OCI-LY1 (cell line): ENCODE measurements at regions not wholly inside any gene's neighbourhood (a gene's known extent, or its start where the extent isn't known, plus 50 kb on each side); places are given as distances from the start of the nearest gene placed in this dataset.

Experiments
- EZH2 ChIP-seq: fragments of 200-600 bp; sonication (generic), shearing (Covaris generic); IDR thresholded peaks from 2 replicates; pipeline ENCODE4 v1.8.0; 2017; ENCODE audit warnings: borderline replicate concordance, mixed run types, mild to moderate bottlenecking, antibody characterized with exemption, low read length, moderate library complexity, mixed read lengths
- TF ChIP-seq, protein P1 (sequence below): fragments of 200-600 bp; sonication (generic), shearing (Covaris generic); IDR thresholded peaks from 2 replicates; pipeline ENCODE4 v1.5.1; 2017; ENCODE audit warnings: mild to moderate bottlenecking, antibody characterized with exemption, low read length, moderate library complexity, mixed read lengths

- TF ChIP-seq, protein P1, sequence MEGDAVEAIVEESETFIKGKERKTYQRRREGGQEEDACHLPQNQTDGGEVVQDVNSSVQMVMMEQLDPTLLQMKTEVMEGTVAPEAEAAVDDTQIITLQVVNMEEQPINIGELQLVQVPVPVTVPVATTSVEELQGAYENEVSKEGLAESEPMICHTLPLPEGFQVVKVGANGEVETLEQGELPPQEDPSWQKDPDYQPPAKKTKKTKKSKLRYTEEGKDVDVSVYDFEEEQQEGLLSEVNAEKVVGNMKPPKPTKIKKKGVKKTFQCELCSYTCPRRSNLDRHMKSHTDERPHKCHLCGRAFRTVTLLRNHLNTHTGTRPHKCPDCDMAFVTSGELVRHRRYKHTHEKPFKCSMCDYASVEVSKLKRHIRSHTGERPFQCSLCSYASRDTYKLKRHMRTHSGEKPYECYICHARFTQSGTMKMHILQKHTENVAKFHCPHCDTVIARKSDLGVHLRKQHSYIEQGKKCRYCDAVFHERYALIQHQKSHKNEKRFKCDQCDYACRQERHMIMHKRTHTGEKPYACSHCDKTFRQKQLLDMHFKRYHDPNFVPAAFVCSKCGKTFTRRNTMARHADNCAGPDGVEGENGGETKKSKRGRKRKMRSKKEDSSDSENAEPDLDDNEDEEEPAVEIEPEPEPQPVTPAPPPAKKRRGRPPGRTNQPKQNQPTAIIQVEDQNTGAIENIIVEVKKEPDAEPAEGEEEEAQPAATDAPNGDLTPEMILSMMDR: no peak
- no peak for TF ChIP-seq EZH2
These were observed 638.2 kb upstream of the SEMA6A start for GRCh38 chr5:117212866-117213265.
